Activated naive CD4-positive, alpha-beta T cell treated with anti-CD3 and anti-CD28 coated beads, Interleukin-2, amount 50 U/mL, for 72 hours (primary cell): ENCODE measurements at regions not wholly inside any gene's neighbourhood (a gene's known extent, or its start where the extent isn't known, plus 50 kb on each side); places are given as distances from the start of the nearest gene placed in this dataset.

ENCODE experiments used
- ATAC-seq, 2 donors: fragments of 150-1000 bp; cut with Tn5 transposase; 2 replicates each; pipeline ENCODE4 v1.10.0; 2021; ENCODE audit warnings: mild to moderate bottlenecking in 2 of 2, moderate library complexity in 2 of 2
- DNase-seq, 2 donors: peaks; one replicate each; pipeline ENCODE4 v3.0.0; 2021 to 2022; ENCODE audit warnings: low spot score in 2 of 2
- H3K27ac Mint-ChIP-seq, 2 donors: one replicate each; pipeline ENCODE4 v1.8.0; 2022; ENCODE audit warnings: mild to moderate bottlenecking in 2 of 2, mixed read lengths in 2 of 2
- H3K36me3 Mint-ChIP-seq, 2 donors: one replicate each; pipeline ENCODE4 v1.8.0; 2022; ENCODE audit warnings: mixed read lengths in 2 of 2
- H3K9me3 Mint-ChIP-seq, 2 donors: one replicate each; pipeline ENCODE4 v1.8.0; 2022; ENCODE audit warnings: mixed read lengths in 2 of 2

- ATAC-seq: no peak
- Mint-ChIP-seq H3K9me3 (peaks cover 0 to 3% of the 10 kb centered on the region in 2 donors), H3K27ac (no peak overlapping the region), H3K36me3 (peaks cover 0 to 3% of the 10 kb centered on the region in 2 donors)
- no peak for DNase-seq
Measured at GRCh38 chr2:158894572-158894971, 73.9 kb upstream of the TANC1 start.

GRCh38 chr2:158900345-158900744 lies 68.1 kb upstream of the TANC1 start:
- no peak for ATAC-seq
- Mint-ChIP-seq H3K9me3 (no peaks in the 10 kb centered on the region), H3K36me3 (no peaks in the 10 kb centered on the region), H3K27ac (no peak overlapping the region)
- no peak for DNase-seq

- ATAC-seq: no peak
- Mint-ChIP-seq H3K27ac (no peak overlapping the region), H3K9me3 (no peaks in the 10 kb centered on the region), H3K36me3 (no peaks in the 10 kb centered on the region)
- DNase-seq: no peak
Measured at GRCh38 chr2:158902005-158902398, 66.4 kb upstream of the TANC1 start.

GRCh38 chr2:158903711-158904405 lies 64.6 kb upstream of the TANC1 start:
- no peak for ATAC-seq
- no peaks in the 10 kb centered on the region for H3K9me3 Mint-ChIP-seq

GRCh38 chr2:158904627-158905177 lies 63.7 kb upstream of the TANC1 start:
- DNase-seq: no peak
- no peak overlapping the region for H3K27ac Mint-ChIP-seq
- H3K36me3 Mint-ChIP-seq: no peaks in the 10 kb centered on the region
- ATAC-seq: no peak
- no peaks in the 10 kb centered on the region for H3K9me3 Mint-ChIP-seq

More at GRCh38 chr2:158903711-158904405, 64.6 kb upstream of the TANC1 start:
- no peak overlapping the region for H3K27ac Mint-ChIP-seq
- no peak for DNase-seq
- H3K36me3 Mint-ChIP-seq: no peaks in the 10 kb centered on the region

GRCh38 chr2:158905341-158905740 lies 63.1 kb upstream of the TANC1 start:
- no peak for ATAC-seq
- H3K27ac Mint-ChIP-seq: no peak overlapping the region
- no peaks in the 10 kb centered on the region for H3K36me3 Mint-ChIP-seq
- H3K9me3 Mint-ChIP-seq: no peaks in the 10 kb centered on the region
- no peak for DNase-seq

- Mint-ChIP-seq H3K27ac (no peak overlapping the region), H3K9me3 (no peaks in the 10 kb centered on the region), H3K36me3 (no peaks in the 10 kb centered on the region)
- ATAC-seq (no peak), DNase-seq (no peak)
Measured at GRCh38 chr2:158905784-158906183, 62.7 kb upstream of the TANC1 start.

GRCh38 chr2:158907926-158908456 lies 60.4 kb upstream of the TANC1 start:
- H3K27ac Mint-ChIP-seq: no peak overlapping the region
- ATAC-seq (no peak), DNase-seq (no peak)
- H3K9me3 Mint-ChIP-seq: no peaks in the 10 kb centered on the region
- H3K36me3 Mint-ChIP-seq: no peaks in the 10 kb centered on the region

- no peaks in the 10 kb centered on the region for H3K9me3 Mint-ChIP-seq
- DNase-seq (no peak), ATAC-seq (no peak)
- H3K27ac Mint-ChIP-seq: no peak overlapping the region
- no peaks in the 10 kb centered on the region for H3K36me3 Mint-ChIP-seq
Measured at GRCh38 chr2:158912112-158912511, 56.3 kb upstream of the TANC1 start.

GRCh38 chr2:158912765-158913164 lies 55.7 kb upstream of the TANC1 start:
- Mint-ChIP-seq H3K36me3 (no peaks in the 10 kb centered on the region), H3K9me3 (no peaks in the 10 kb centered on the region), H3K27ac (no peak overlapping the region)
- no peak for DNase-seq
- ATAC-seq: no peak

- DNase-seq (no peak), ATAC-seq (no peak)
- Mint-ChIP-seq H3K9me3 (no peaks in the 10 kb centered on the region), H3K27ac (no peak overlapping the region), H3K36me3 (no peaks in the 10 kb centered on the region)
Measured at GRCh38 chr2:158914066-158914465, 54.4 kb upstream of the TANC1 start.

GRCh38 chr2:158914731-158915130 lies 53.7 kb upstream of the TANC1 start:
- ATAC-seq (no peak), DNase-seq (no peak)
- H3K27ac Mint-ChIP-seq: no peak overlapping the region
- H3K36me3 Mint-ChIP-seq: no peaks in the 10 kb centered on the region
- H3K9me3 Mint-ChIP-seq: no peaks in the 10 kb centered on the region

- Mint-ChIP-seq H3K36me3 (no peaks in the 10 kb centered on the region), H3K27ac (no peak overlapping the region), H3K9me3 (no peaks in the 10 kb centered on the region)
- ATAC-seq: no peak
- DNase-seq: no peak
Measured at GRCh38 chr2:158917121-158917520, 51.3 kb upstream of the TANC1 start.

- no peaks in the 10 kb centered on the region for H3K36me3 Mint-ChIP-seq
- no peaks in the 10 kb centered on the region for H3K9me3 Mint-ChIP-seq
- no peak overlapping the region for H3K27ac Mint-ChIP-seq
- DNase-seq (no peak), ATAC-seq (no peak)
Measured at GRCh38 chr2:158918452-158918851, 50.0 kb upstream of the TANC1 start.
